Lower lobe of right lung (tissue), 2 donors: ENCODE measurements at regions not wholly inside any gene's neighbourhood (a gene's known extent, or its start where the extent isn't known, plus 50 kb on each side); places are given as distances from the start of the nearest gene placed in this dataset.
"Not testable (repeated sequence)": the region's sequence is repeated elsewhere in the genome, so short reads cannot be mapped to it uniquely, and the experiment has no call there.

Experiments
- ATAC-seq, 2 donors: fragments of 200-7000 bp; cut with Tn5 transposase; one replicate each; pipeline ENCODE4 v1.9.1; 2020 to 2022; ENCODE audit warnings: mild to moderate bottlenecking in 2 of 2, moderate library complexity in 2 of 2
- DNase-seq: peaks from one replicate; pipeline ENCODE4 v3.0.0-alpha.2; 2020
- H3K27ac ChIP-seq: fragments of 200-600 bp; one replicate; pipeline ENCODE4 v1.8.0; 2022
- H3K27me3 ChIP-seq: fragments of 200-600 bp; one replicate; pipeline ENCODE4 v1.8.0; 2022; ENCODE audit warnings: low read depth
- H3K36me3 ChIP-seq: fragments of 200-600 bp; one replicate; pipeline ENCODE4 v1.8.0; 2022; ENCODE audit warnings: mild to moderate bottlenecking
- H3K4me1 ChIP-seq: fragments of 200-600 bp; one replicate; pipeline ENCODE4 v1.8.0; 2022
- H3K4me3 ChIP-seq: fragments of 200-600 bp; one replicate; pipeline ENCODE4 v1.8.0; 2022; ENCODE audit warnings: mild to moderate bottlenecking
- H3K9me3 ChIP-seq: fragments of 200-600 bp; one replicate; pipeline ENCODE4 v1.8.0; 2022
- CTCF ChIP-seq: fragments of 200-600 bp; IDR thresholded peaks from one replicate; pipeline ENCODE4 v1.8.0; 2022; ENCODE audit warnings: antibody characterized with exemption, mild to moderate bottlenecking
- intact Hi-C: fragments of 100-400 bp; cut with DNase I; formaldehyde crosslinking; loops from one replicate; pipeline ENCODE4 v1.11.0; 2022
- donor health status: DM: no; HTN: yes; CAD: no; lungs with severe emphysema.

DNA sequence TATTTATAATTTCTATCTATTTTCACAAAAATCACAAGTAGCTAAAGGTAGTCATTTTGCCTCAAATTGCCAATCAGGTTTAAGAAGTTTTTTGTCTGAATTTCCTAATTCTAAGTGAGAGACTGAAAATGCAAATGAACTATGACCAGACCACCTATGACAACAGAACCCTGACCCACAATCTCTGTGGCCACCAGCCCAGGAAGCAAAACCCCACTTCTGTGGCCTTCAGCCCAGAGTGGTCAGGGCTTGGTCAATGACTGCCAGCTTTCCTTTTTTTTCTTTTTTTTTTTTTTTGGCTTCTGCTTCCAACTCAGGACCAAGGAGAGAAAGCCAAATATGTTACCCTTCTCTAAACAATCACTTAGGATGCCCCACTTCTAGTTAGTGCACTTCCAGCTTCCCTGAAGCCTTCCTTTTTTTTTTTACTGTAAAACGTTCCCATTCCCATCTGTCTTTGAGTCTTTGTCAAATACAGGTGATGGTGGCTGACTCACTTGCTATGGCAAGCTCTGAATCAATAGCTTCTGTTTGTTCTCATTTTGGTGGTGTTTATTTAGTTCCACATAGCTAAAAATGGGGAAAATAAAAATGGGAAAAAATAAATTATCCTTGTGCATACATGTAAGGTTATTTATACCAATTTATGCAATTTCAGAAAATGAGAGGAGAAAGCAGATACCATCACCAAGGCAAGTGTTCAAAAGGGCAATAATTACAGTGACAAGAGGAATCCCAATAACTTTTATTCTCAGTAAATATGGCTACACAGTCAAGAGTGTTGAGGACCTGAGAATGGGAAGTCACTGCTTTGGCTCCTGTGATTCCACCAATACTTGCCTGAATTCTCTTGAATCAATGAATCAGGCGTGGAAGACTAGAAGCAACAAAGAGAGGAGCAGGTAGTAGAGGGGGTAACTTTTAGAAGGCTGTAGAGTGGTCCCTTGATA, 170.3 kb upstream of the PDE7B start:
- no peaks in the 10 kb centered on the region for H3K36me3 ChIP-seq
- H3K27me3 ChIP-seq, result no peaks in the 10 kb centered on the region
- DNase-seq (no peak), ATAC-seq (no peak)
- intact Hi-C loops, result no loop called here
- no peak for TF ChIP-seq CTCF
- no peaks in the 10 kb centered on the region for H3K4me1 ChIP-seq
- H3K27ac ChIP-seq, result no peak overlapping the region
- no peak overlapping the region for H3K4me3 ChIP-seq
- H3K9me3 ChIP-seq, result no peaks in the 10 kb centered on the region

DNA sequence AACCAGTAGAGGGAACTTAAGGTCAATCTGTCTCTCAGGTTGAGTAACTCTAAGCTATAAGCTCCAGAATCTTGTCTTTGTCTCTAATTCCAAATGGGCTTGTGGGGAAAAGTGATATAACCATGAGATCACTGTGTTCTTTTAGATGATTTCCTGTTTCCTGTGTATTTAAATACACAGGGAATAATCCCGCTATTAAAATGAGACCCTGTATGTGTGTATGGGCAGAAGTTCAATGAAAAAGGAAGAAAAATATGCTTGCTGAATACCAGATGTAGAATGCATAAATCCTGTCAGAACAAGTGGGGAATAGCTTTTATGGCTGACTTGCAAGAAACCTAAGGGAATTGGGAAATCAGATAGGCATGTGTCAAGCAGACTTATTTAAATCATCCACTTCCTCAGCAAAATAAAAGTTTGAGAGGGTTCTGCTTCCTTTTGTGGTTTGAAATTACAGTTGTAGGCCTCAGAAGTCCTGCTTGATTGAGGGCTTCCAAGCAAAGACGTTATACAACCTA, 164.7 kb upstream of the PDE7B start:
- Histone ChIP-seq H3K9me3 (no peaks in the 10 kb centered on the region), H3K4me1 (peaks cover 7% of the 10 kb centered on the region), H3K36me3 (no peaks in the 10 kb centered on the region), H3K4me3 (no peak overlapping the region), H3K27ac (no peak overlapping the region), H3K27me3 (no peaks in the 10 kb centered on the region)
- intact Hi-C loops, result no loop called here
- DNase-seq, result no peak
- TF ChIP-seq CTCF, result no peak
- ATAC-seq, result no peak

- H3K9me3 ChIP-seq, H3K4me3 ChIP-seq, DNase-seq, H3K27ac ChIP-seq, H3K36me3 ChIP-seq, ATAC-seq, H3K4me1 ChIP-seq, intact Hi-C loops, H3K27me3 ChIP-seq: not testable (repeated sequence)
These were observed 163.0 kb upstream of the PDE7B start for GRCh38 chr6:135688476-135688875.

DNA sequence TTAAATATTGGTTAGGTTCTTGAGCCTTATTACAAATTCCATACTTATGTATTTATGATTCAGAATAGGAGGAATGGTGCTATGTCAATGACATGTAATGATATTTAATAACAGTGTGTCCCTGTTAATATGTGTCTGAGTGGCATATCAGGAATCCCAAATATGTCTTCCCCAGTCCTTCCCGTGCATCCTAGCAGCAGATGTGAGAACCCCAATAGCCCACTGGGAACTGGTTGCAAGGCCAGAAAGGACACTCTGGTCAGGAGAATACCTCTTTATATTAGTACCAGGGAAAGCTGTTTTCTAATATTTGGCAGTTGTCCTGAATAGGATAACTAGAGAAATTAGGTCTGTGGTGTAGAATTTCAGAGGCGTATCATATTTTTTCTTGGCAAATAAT, 159.1 kb upstream of the PDE7B start:
- Histone ChIP-seq H3K9me3 (no peaks in the 10 kb centered on the region), H3K4me1 (no peaks in the 10 kb centered on the region), H3K4me3 (no peak overlapping the region), H3K36me3 (no peaks in the 10 kb centered on the region), H3K27ac (no peak overlapping the region), H3K27me3 (no peaks in the 10 kb centered on the region)
- intact Hi-C loops, result no loop called here
- no peak for ATAC-seq
- TF ChIP-seq CTCF, result no peak
- DNase-seq, result no peak

- H3K27me3 ChIP-seq, result no peaks in the 10 kb centered on the region
- H3K36me3 ChIP-seq, result no peaks in the 10 kb centered on the region
- H3K4me1 ChIP-seq, result no peaks in the 10 kb centered on the region
- no peak overlapping the region for H3K27ac ChIP-seq
- DNase-seq, result no peak
- no peak for TF ChIP-seq CTCF
- no peaks in the 10 kb centered on the region for H3K9me3 ChIP-seq
- ATAC-seq, result no peak
- intact Hi-C loops, result no loop called here
- H3K4me3 ChIP-seq, result no peak overlapping the region
These were observed 157.6 kb upstream of the PDE7B start for GRCh38 chr6:135693811-135694370.

GRCh38 chr6:135699705-135700104, 151.8 kb upstream of the PDE7B start:
- Histone ChIP-seq H3K27ac (no peak overlapping the region), H3K4me1 (no peaks in the 10 kb centered on the region), H3K27me3 (no peaks in the 10 kb centered on the region), H3K9me3 (no peaks in the 10 kb centered on the region), H3K36me3 (no peaks in the 10 kb centered on the region), H3K4me3 (no peak overlapping the region)
- intact Hi-C loops, result no loop called here
- no peak for ATAC-seq
- TF ChIP-seq CTCF, result no peak
- no peak for DNase-seq
